OCI-LY1 (cell line): ENCODE measurements at regions not wholly inside any gene's neighbourhood (a gene's known extent, or its start where the extent isn't known, plus 50 kb on each side); places are given as distances from the start of the nearest gene placed in this dataset.

ENCODE experiments used
- H2AFZ ChIP-seq: fragments of 200-600 bp; sonication (generic), shearing (Covaris generic); 2 replicates; pipeline ENCODE4 v1.6.0; 2014; ENCODE audit warnings: antibody characterized with exemption, mild to moderate bottlenecking, low read length
- H3F3A ChIP-seq: fragments of 200-600 bp; sonication (generic), shearing (Covaris generic); 2 replicates; pipeline ENCODE4 v1.6.0; 2014; ENCODE audit warnings: mild to moderate bottlenecking, antibody characterized with exemption, low read length, moderate library complexity; ENCODE audit not compliant: insufficient read depth
- H3K27ac ChIP-seq: fragments of 200-600 bp; sonication (generic); 2 replicates; pipeline ENCODE4 v1.5.1; 2014; ENCODE audit warnings: low read length, mixed run types, mild to moderate bottlenecking, low read depth; ENCODE audit not compliant: poor library complexity, severe bottlenecking
- H3K27me3 ChIP-seq: fragments of 200-600 bp; sonication (generic); 2 replicates; pipeline ENCODE4 v1.6.0; 2014; ENCODE audit warnings: antibody characterized with exemption, mild to moderate bottlenecking, low read length, moderate library complexity; ENCODE audit not compliant: insufficient read depth
- H3K36me3 ChIP-seq: fragments of 200-600 bp; sonication (generic); 2 replicates; pipeline ENCODE4 v1.6.1; 2014; ENCODE audit warnings: mild to moderate bottlenecking, antibody characterized with exemption, low read length, moderate library complexity, mixed read lengths; ENCODE audit not compliant: insufficient read depth
- H3K4me1 ChIP-seq: fragments of 200-600 bp; sonication (generic); 2 replicates; pipeline ENCODE4 v1.5.1; 2014; ENCODE audit warnings: mild to moderate bottlenecking, low read length, moderate library complexity; ENCODE audit not compliant: insufficient read depth, severe bottlenecking
- H3K4me2 ChIP-seq: fragments of 200-600 bp; sonication (generic), shearing (Covaris generic); 2 replicates; pipeline ENCODE4 v1.6.1; 2014; ENCODE audit warnings: low read length
- H3K4me3 ChIP-seq: fragments of 200-600 bp; sonication (generic); 2 replicates; pipeline ENCODE4 v1.5.1; 2014; ENCODE audit warnings: low read length, low read depth, mild to moderate bottlenecking, mixed read lengths; ENCODE audit not compliant: poor library complexity, severe bottlenecking
- H3K79me2 ChIP-seq: fragments of 200-600 bp; shearing (Covaris generic); 2 replicates; pipeline ENCODE4 v1.6.1; 2016; ENCODE audit warnings: mixed run types, low read length, mixed read lengths; ENCODE audit not compliant: insufficient read depth
- H3K9ac ChIP-seq: fragments of 200-600 bp; sonication (generic), shearing (Covaris generic); 2 replicates; pipeline ENCODE4 v1.6.1; 2014; ENCODE audit warnings: mild to moderate bottlenecking, low read length, mixed read lengths
- H3K9me2 ChIP-seq: fragments of 200-600 bp; sonication (generic), shearing (Covaris generic); 2 replicates; pipeline ENCODE4 v1.6.1; 2014; ENCODE audit warnings: low read depth, mild to moderate bottlenecking, low read length, mixed read lengths
- H3K9me3 ChIP-seq: fragments of 200-600 bp; shearing (Covaris generic); 2 replicates; pipeline ENCODE4 v1.6.1; 2014; ENCODE audit warnings: low read length, mixed read lengths
- H4K20me1 ChIP-seq: fragments of 200-600 bp; sonication (generic), shearing (Covaris generic); 2 replicates; pipeline ENCODE4 v1.6.0; 2016; ENCODE audit warnings: mild to moderate bottlenecking, low read length; ENCODE audit not compliant: insufficient read depth
- CTCF ChIP-seq: fragments of 200-600 bp; sonication (generic), shearing (Covaris generic); IDR thresholded peaks from 2 replicates; pipeline ENCODE4 v1.5.1; 2017; ENCODE audit warnings: mild to moderate bottlenecking, antibody characterized with exemption, low read length, moderate library complexity, mixed read lengths
- EZH2 ChIP-seq: fragments of 200-600 bp; sonication (generic), shearing (Covaris generic); IDR thresholded peaks from 2 replicates; pipeline ENCODE4 v1.8.0; 2017; ENCODE audit warnings: borderline replicate concordance, mixed run types, mild to moderate bottlenecking, antibody characterized with exemption, low read length, moderate library complexity, mixed read lengths

DNA sequence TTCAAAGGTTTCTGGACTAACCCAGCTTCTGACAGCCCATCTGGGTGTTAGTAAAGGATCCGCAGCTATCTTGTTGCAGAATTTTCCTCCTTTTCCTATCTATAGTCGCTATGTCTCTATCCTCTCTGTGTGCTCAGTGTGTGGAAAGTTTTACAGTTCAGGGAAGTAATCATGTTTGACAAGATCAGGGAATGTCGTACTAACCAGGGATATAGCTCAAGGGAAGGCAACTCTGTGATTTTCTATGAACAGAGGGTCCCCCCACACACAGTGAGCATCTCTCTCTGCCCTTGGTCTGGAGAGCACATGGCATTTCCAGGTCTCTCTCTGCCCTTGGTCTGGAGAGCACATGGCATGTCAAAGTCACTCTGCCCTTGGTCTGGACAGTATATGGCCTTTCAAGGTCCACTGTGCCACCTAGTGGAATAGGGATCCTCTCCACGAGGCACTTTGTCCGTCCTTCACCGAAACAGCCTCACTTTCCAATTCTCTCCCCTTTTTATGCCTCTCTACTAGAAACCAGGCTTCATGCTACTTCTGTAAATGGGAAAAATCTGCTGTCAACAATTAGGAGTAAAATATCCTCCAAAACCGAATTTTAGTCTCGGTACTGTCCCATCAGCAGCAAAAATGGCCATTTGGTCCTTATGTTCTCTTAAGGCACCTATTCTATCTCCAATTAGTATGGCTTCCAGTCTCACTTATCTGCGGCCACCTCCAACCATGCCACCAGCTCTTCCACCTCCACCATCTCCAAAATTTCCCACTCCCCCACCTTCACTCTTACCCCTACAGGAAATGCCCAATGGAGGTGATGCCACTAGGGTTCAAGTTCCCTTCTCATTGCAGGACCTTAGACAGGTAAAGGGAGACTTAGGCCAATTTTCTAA is 88.7 kb downstream of the IGLL5 start:
- Histone ChIP-seq H3F3A (no peaks in the 10 kb centered on the region), H3K9ac (no peak overlapping the region), H4K20me1 (no peaks in the 10 kb centered on the region), H2AFZ (no peak overlapping the region), H3K36me3 (no peaks in the 10 kb centered on the region), H3K9me2 (no peaks in the 10 kb centered on the region), H3K27ac (no peak overlapping the region), H3K27me3 (no peaks in the 10 kb centered on the region), H3K4me1 (no peaks in the 10 kb centered on the region), H3K4me3 (no peak overlapping the region), H3K9me3 (peaks cover 6% of the 10 kb centered on the region; the same call in 1 of the 2 replicates), H3K79me2 (no peaks in the 10 kb centered on the region), H3K4me2 (no peak overlapping the region)
- TF ChIP-seq CTCF (no peak), EZH2 (no peak)

DNA sequence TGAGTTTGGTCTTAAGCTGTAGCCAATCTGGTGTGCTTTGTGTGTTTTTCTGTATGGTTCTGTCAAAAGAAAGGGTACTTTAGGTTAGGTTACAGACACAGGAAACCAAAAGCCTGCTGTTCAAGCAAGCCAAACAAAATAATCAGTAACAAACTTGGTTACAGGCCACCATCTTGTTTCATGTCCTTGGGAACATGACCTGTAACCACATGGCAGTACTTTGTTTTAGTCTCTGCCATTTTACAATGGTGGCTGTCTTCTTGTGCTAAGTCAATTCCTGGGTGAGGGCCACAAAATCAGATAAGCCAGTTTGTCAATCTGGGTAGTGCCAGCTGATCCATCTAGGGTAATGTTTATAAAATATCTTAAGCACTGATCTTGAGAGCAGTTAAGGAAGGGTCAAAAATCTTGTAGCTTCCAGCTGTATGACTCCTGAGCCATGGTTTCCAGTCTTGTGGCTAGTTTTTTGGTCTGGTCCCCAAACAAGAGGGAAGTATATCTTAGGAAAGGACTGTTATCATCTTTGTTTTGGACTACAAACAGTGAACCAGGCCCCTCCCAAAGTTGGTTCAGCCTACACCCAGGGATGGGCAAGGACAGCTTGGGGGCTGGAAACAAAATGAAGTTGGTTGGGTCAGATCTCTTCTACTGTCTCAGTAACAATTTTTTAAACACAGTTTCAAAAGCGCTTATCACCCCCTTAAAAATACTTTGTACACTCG is 90.0 kb downstream of the IGLL5 start:
- no peaks in the 10 kb centered on the region for H4K20me1 ChIP-seq
- no peak overlapping the region for H3K4me3 ChIP-seq
- H3K9ac ChIP-seq: no peak overlapping the region
- H2AFZ ChIP-seq: no peak overlapping the region
- no peaks in the 10 kb centered on the region for H3K79me2 ChIP-seq
- H3F3A ChIP-seq: no peaks in the 10 kb centered on the region
- H3K9me2 ChIP-seq: no peaks in the 10 kb centered on the region
- no peak overlapping the region for H3K27ac ChIP-seq
- TF ChIP-seq CTCF (no peak), EZH2 (no peak)
- no peaks in the 10 kb centered on the region for H3K27me3 ChIP-seq
- no peak overlapping the region for H3K4me2 ChIP-seq
- no peaks in the 10 kb centered on the region for H3K4me1 ChIP-seq
- no peaks in the 10 kb centered on the region; the same call in 1 of the 2 replicates for H3K36me3 ChIP-seq
- H3K9me3 ChIP-seq: peaks cover 16% of the 10 kb centered on the region

- Histone ChIP-seq H3K4me2 (no peak overlapping the region), H3K9ac (no peak overlapping the region), H3K27ac (no peak overlapping the region), H3F3A (no peaks in the 10 kb centered on the region), H3K27me3 (no peaks in the 10 kb centered on the region), H3K36me3 (no peaks in the 10 kb centered on the region; the same call in 1 of the 2 replicates), H3K79me2 (no peaks in the 10 kb centered on the region), H4K20me1 (no peaks in the 10 kb centered on the region), H3K4me1 (no peaks in the 10 kb centered on the region), H3K9me3 (peaks cover 16% of the 10 kb centered on the region), H2AFZ (no peak overlapping the region), H3K9me2 (no peaks in the 10 kb centered on the region), H3K4me3 (no peak overlapping the region)
- TF ChIP-seq EZH2 (no peak), CTCF (no peak)
These were observed 91.0 kb downstream of the IGLL5 start for GRCh38 chr22:22978637-22979036.
